Spleen (tissue), 7 donors: ENCODE measurements at regions not wholly inside any gene's neighbourhood (a gene's known extent, or its start where the extent isn't known, plus 50 kb on each side); places are given as distances from the start of the nearest gene placed in this dataset.

Experiments
- CTCF ChIP-seq, 11 experiments: fragments of 200-600 bp in 7 of 11; fragments of 450-650 bp in 4 of 11; sonication (generic) in 4 of 11; IDR thresholded peaks in 8 of 11; conservative IDR thresholded peaks in 3 of 11; 1 replicate in 7 of 11; 2 replicates in 4 of 11; pipeline versions ENCODE4 v1.4.0 to v1.8.0; 2016 to 2021; ENCODE audit warnings: antibody characterized with exemption in 11 of 11, inconsistent platforms in 4 of 11, mild to moderate bottlenecking in 1 of 11
- POLR2AphosphoS5 ChIP-seq, 3 donors: sonication (generic); formaldehyde crosslinking; IDR thresholded peaks; one replicate each; pipeline ENCODE4 v1.5.1; 2017; ENCODE audit warnings: antibody characterized with exemption in 3 of 3
- donor health status: DM: no; HTN: no; CAD: no; lungs with moderate emphysema.
- donor health status: DM: no; HTN: no; CAD: no.
- donor health status: DM: no; HTN: no; CAD: no.

- TF ChIP-seq CTCF (IDR thresholded peaks at IDR 0.05 in 8 of 11, conservative IDR thresholded peaks at IDR 0.05 in 3 of 11) (peak in 6 of 11 experiments; percentile 20 to 57 (median 42)), POLR2AphosphoS5 (IDR thresholded peaks at IDR 0.05) (no peak)
These were observed 85.0 kb downstream of the SYNE3 start for GRCh38 chr14:95431199-95432143.
